K562 (cell line): ENCODE measurements at regions not wholly inside any gene's neighbourhood (a gene's known extent, or its start where the extent isn't known, plus 50 kb on each side); places are given as distances from the start of the nearest gene placed in this dataset.

Experiments used
- ATAC-seq: fragments of 200-7000 bp; cut with Tn5 transposase; 3 replicates; pipeline ENCODE4 v1.9.1; 2020; ENCODE audit warnings: moderate library complexity
- BruUV-seq: library from RNA; stranded (reverse); fragments of 400-500 nt; replicated peaks from 2 replicates; lab custom pipeline; 2021; lab: Mats Ljungman, UMichigan
- CTCF ChIA-PET: fragments of 300-600 bp; formaldehyde crosslinking; extraction: SDS; loops from one replicate; lab custom pipeline; 2021; ENCODE audit warnings: low intra/inter-chr PET ratio; lab: Yijun Ruan, JAX
- POLR2A ChIA-PET: fragments of 300-600, 350-650 bp; sonication (Branson Sonifier 250); formaldehyde crosslinking; extraction: SDS; loops from one replicate; lab custom pipeline; 2021; ENCODE audit warnings: antibody characterized with exemption, inconsistent platforms; lab: Yijun Ruan, JAX
- DNase-seq, 4 experiments: peaks; one replicate each; pipeline versions ENCODE4 v3.0.0 to v3.0.0-alpha.2; 2011 to 2018; ENCODE audit warnings: low spot score in 3 of 4, mixed read lengths in 3 of 4; ENCODE audit errors: extremely low read depth in 1 of 4
- FAIRE-seq: peaks from 2 replicates; lab custom pipeline; 2011; peaks lifted over from hg19 to GRCh38; lab: Jason Lieb, UNC
- H2AFZ ChIP-seq: 2 replicates; pipeline ENCODE4 v1.6.0; 2011; ENCODE audit warnings: low read depth, low read length, control low read depth, inconsistent platforms
- H3K27ac ChIP-seq: fragments of 200-600 bp; 3 replicates; pipeline ENCODE4 v1.8.0; 2011; ENCODE audit warnings: low read depth, mild to moderate bottlenecking, control low read depth, inconsistent platforms, low read length, moderate library complexity, mixed read lengths; ENCODE audit errors: extremely low read depth
- H3K27me3 ChIP-seq, 2 experiments: fragments of 300-600 bp in 1 of 2; 2 replicates in 1 of 2; 3 replicates in 1 of 2; pipeline versions ENCODE4 v1.6.0 to v1.8.0; 2011; ENCODE audit warnings: inconsistent platforms in 2 of 2, low read length in 2 of 2, mild to moderate bottlenecking in 1 of 2, mixed read lengths in 1 of 2, moderate library complexity in 1 of 2; ENCODE audit not compliant: control insufficient read depth in 2 of 2, insufficient read depth in 2 of 2
- H3K36me3 ChIP-seq: fragments of 300-600 bp; 3 replicates; pipeline ENCODE4 v1.8.0; 2011; ENCODE audit warnings: mild to moderate bottlenecking, low read length, inconsistent platforms; ENCODE audit not compliant: control insufficient read depth, insufficient read depth
- H3K4me1 ChIP-seq, 2 experiments: fragments of 200-600 bp in 1 of 2; replicated peaks in 1 of 2; 2 replicates in 1 of 2; 3 replicates in 1 of 2; pipeline versions ENCODE4 v1.5.1 to v1.8.0; 2011; ENCODE audit warnings: inconsistent platforms in 2 of 2, low read length in 2 of 2, mild to moderate bottlenecking in 1 of 2, mixed read lengths in 1 of 2, moderate library complexity in 1 of 2; ENCODE audit not compliant: control insufficient read depth in 2 of 2, insufficient read depth in 2 of 2
- H3K4me2 ChIP-seq: 2 replicates; pipeline ENCODE4 v1.6.1; 2011; ENCODE audit warnings: low read length, control low read depth, inconsistent platforms, mixed read lengths; ENCODE audit not compliant: insufficient read depth
- H3K4me3 ChIP-seq: fragments of 200-600 bp; sonication (generic), shearing (Covaris generic); 2 replicates; pipeline ENCODE4 v1.5.1; 2016; ENCODE audit warnings: control low read depth, inconsistent platforms
- H3K79me2 ChIP-seq: fragments of 200-600 bp; 3 replicates; pipeline ENCODE4 v1.8.0; 2011; ENCODE audit warnings: low read length, inconsistent platforms; ENCODE audit not compliant: control insufficient read depth, insufficient read depth
- H3K9ac ChIP-seq, 2 experiments: 2 replicates each; pipeline versions ENCODE4 v1.6.0 to v1.6.1; 2011; ENCODE audit warnings: low read depth in 2 of 2, low read length in 2 of 2, control low read depth in 1 of 2, inconsistent platforms in 1 of 2, mild to moderate bottlenecking in 1 of 2, mixed read lengths in 1 of 2; ENCODE audit not compliant: insufficient read depth in 1 of 2
- H3K9me1 ChIP-seq: one replicate; pipeline ENCODE4 v1.6.0; 2011; ENCODE audit warnings: inconsistent platforms, mild to moderate bottlenecking, low read length, moderate library complexity; ENCODE audit not compliant: control insufficient read depth, insufficient read depth
- H3K9me3 ChIP-seq: replicated peaks from 2 replicates; pipeline ENCODE4 v1.5.1; 2011; ENCODE audit warnings: low read depth, low read length, inconsistent platforms; ENCODE audit not compliant: control insufficient read depth, insufficient read depth
- H4K20me1 ChIP-seq: replicated peaks from 2 replicates; pipeline ENCODE4 v1.6.1; 2011; ENCODE audit warnings: low read length, inconsistent platforms, mixed read lengths; ENCODE audit not compliant: control insufficient read depth, insufficient read depth
- RHOXF2B ChIP-seq: fragments of 250-450 bp; sonication (Bioruptor Pico); conservative IDR thresholded peaks from 2 replicates; pipeline ENCODE4 v1.5.1; 2021
- ZHX1 ChIP-seq: fragments of 150-350 bp; conservative IDR thresholded peaks from 2 replicates; pipeline ENCODE4 v1.6.1; 2014; ENCODE audit warnings: low read length
- ZNF277 ChIP-seq: fragments of 250-450 bp; sonication (Bioruptor Pico); IDR thresholded peaks from 2 replicates; pipeline ENCODE4 v1.8.0; 2022; ENCODE audit warnings: inconsistent platforms, mild to moderate bottlenecking, moderate library complexity, borderline replicate concordance
- ZNF282 ChIP-seq: sonication (generic); formaldehyde crosslinking; IDR thresholded peaks from 2 replicates; pipeline ENCODE4 v1.8.1; 2023; ENCODE audit warnings: missing genetic modification reagents
- ZNF655 ChIP-seq: fragments of 250-450 bp; sonication (Bioruptor Pico); IDR thresholded peaks from 2 replicates; pipeline ENCODE4 v1.5.0; 2021
- WGBS: fragments of 100-300 bp; shearing (Covaris generic); methylation state at CpG from one replicate; pipeline ENCODE4 v1.1.6; 2016; ENCODE audit warnings: low coverage, mixed read lengths; ENCODE audit not compliant: insufficient coverage; ENCODE audit errors: missing lambda C conversion rate; 5-methylcytosine and 5-hydroxymethylcytosine counted together
- in situ Hi-C: fragments of 300-500 bp; cut with MboI; formaldehyde crosslinking; loops from 4 replicates; pipeline ENCODE4 v1.15.0; 2018; ENCODE audit warnings: inconsistent platforms, mixed read lengths
- intact Hi-C: fragments of 100-400 bp; cut with micrococcal nuclease; formaldehyde crosslinking; loops from 2 replicates; pipeline ENCODE4 v1.14.2; 2022

GRCh38 chr11:29211202-29211601, 805.6 kb downstream of the KCNA4 start:
- no peaks in the 10 kb centered on the region for H3K36me3 ChIP-seq
- ATAC-seq (no peak), DNase-seq (no peak), FAIRE-seq (no peak)
- H4K20me1 ChIP-seq = no peaks in the 10 kb centered on the region
- CTCF ChIA-PET = no interaction called here
- no peaks in the 10 kb centered on the region for H3K9me3 ChIP-seq
- no peaks in the 10 kb centered on the region for H3K4me1 ChIP-seq
- intact Hi-C loops (no loop called here), in situ Hi-C loops (no loop called here)
- H3K27me3 ChIP-seq = no peaks in the 10 kb centered on the region
- H3K9me1 ChIP-seq = no peaks in the 10 kb centered on the region
- H3K4me3 ChIP-seq = no peak overlapping the region
- H3K4me2 ChIP-seq = no peak overlapping the region
- no peaks in the 10 kb centered on the region for H3K79me2 ChIP-seq
- no peak overlapping the region for H3K9ac ChIP-seq
- 0% methylated on average over 3 of the region's 3 CpGs for WGBS
- TF ChIP-seq ZNF655 (no peak), ZNF282 (no peak), ZNF277 (no peak), RHOXF2B (CRISPR knock-in tag) (no peak), ZHX1 (no peak)
- POLR2A ChIA-PET = no interaction called here
- no peak overlapping the region for H2AFZ ChIP-seq
- no TSS peak for BruUV-seq
- H3K27ac ChIP-seq = no peak overlapping the region
